ENCODE measurements at regions not wholly inside any gene's neighbourhood (a gene's known extent, or its start where the extent isn't known, plus 50 kb on each side); places are given as distances from the start of the nearest gene placed in this dataset.

DNA sequence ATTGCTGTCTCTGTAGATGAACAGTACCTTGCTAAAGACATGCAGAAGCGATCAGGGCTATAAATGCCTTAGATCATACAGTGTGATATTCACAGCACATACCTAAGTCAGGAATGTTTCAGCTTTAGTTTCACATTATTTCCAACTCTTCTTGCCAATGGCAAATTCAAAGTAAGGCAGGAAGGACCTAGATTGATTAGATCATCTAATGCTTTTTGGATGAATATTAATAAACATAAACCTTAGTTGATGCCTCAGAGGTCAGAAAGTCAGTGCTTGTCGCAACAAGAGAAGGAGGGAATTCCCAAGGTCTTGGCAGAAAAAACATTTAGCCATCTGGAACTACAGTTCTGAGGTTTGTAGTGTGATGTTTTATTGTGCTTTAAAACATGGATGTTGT is 122.3 kb downstream of the TNFSF18 start:
- no peak for DNase-seq (ENCODE audit: low read depth)

DNA sequence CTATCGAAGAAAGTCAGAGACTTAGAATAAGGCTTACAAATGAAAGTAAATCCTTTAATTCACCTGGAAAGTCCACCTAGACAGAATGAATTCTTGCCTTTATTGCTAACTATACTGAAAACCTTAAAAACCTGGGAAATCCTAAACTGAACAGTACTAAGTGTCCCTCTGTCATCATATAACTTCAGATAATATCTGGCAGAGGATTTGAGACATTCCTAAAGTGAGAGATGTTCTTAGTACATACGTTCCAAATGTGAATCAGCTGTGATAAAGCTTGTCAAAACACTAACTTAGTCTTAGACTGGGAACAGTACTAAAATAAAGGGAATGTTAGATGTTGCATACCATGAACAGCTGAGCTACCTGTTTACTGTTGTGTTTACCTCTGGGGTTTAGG is 121.7 kb downstream of the TNFSF18 start:
- DNase-seq (ENCODE audit: low read depth): no peak
- no peak overlapping the region for H3K4me3 ChIP-seq (ENCODE audit: low read length)
- TF ChIP-seq, protein P1, sequence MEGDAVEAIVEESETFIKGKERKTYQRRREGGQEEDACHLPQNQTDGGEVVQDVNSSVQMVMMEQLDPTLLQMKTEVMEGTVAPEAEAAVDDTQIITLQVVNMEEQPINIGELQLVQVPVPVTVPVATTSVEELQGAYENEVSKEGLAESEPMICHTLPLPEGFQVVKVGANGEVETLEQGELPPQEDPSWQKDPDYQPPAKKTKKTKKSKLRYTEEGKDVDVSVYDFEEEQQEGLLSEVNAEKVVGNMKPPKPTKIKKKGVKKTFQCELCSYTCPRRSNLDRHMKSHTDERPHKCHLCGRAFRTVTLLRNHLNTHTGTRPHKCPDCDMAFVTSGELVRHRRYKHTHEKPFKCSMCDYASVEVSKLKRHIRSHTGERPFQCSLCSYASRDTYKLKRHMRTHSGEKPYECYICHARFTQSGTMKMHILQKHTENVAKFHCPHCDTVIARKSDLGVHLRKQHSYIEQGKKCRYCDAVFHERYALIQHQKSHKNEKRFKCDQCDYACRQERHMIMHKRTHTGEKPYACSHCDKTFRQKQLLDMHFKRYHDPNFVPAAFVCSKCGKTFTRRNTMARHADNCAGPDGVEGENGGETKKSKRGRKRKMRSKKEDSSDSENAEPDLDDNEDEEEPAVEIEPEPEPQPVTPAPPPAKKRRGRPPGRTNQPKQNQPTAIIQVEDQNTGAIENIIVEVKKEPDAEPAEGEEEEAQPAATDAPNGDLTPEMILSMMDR (conservative IDR thresholded peaks at IDR 0.05; ENCODE audit: low read depth, low read length): no peak

More for the DNA sequence above, 122.3 kb downstream of the TNFSF18 start:
- no peak overlapping the region for H3K4me3 ChIP-seq (ENCODE audit: low read length)
- TF ChIP-seq, protein P1 (conservative IDR thresholded peaks at IDR 0.05; ENCODE audit: low read depth, low read length): no peak

DNA sequence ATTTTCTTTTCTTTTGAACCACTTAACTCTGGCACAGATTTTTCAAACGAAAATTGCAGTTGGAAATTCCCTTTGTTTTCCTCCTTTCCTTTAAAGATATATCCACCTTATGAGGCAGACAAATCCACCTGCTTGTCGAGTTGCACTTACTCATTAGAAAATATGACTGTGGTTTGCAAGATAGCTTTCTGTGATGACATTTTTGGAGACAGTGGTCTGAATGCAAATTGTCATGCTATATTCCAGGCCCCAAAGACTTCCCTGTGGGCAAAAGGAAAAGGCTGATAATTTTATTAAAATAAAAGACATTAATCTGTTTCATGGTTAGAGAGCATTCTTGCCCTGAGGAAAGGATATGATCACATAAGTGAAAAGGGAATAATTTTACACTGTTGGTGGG is 120.6 kb downstream of the TNFSF18 start:
- H3K4me3 ChIP-seq (ENCODE audit: low read length): no peak overlapping the region
- no peak for DNase-seq (ENCODE audit: low read depth)
- TF ChIP-seq, protein P1 (conservative IDR thresholded peaks at IDR 0.05; ENCODE audit: low read depth, low read length): no peak

GRCh38 chr1:172931340-172931739 is 119.4 kb downstream of the TNFSF18 start:
- TF ChIP-seq, protein P1 (conservative IDR thresholded peaks at IDR 0.05; ENCODE audit: low read depth, low read length): no peak
- no peak overlapping the region for H3K4me3 ChIP-seq (ENCODE audit: low read length)
- DNase-seq (ENCODE audit: low read depth): no peak

DNA sequence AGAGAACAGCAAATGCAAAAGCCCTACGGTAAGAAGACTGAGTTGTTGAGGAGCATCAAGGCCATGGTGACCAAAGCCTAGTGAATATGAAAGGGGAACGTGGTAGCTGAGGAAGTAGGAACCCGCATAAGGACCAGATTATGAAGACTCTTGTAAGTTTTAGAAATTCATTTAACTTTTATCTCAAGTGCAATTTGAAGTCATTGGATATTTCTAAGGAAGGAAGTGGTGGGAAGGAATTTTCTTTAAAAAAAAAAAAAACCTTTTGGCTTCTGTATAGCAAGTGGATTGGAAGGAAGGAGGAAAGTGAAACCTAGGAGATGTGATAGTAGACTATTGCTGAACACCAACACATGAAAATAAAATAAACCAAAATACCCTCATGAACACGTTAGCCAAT is 119.0 kb downstream of the TNFSF18 start:
- TF ChIP-seq, protein P1 (conservative IDR thresholded peaks at IDR 0.05; ENCODE audit: low read depth, low read length): no peak
- H3K4me3 ChIP-seq (ENCODE audit: low read length): no peak overlapping the region
- DNase-seq (ENCODE audit: low read depth): no peak

GRCh38 chr1:172932981-172933380 is 117.8 kb downstream of the TNFSF18 start:
- H3K4me3 ChIP-seq (ENCODE audit: low read length): no peak overlapping the region
- TF ChIP-seq, protein P1 (conservative IDR thresholded peaks at IDR 0.05; ENCODE audit: low read depth, low read length): no peak
- DNase-seq (ENCODE audit: low read depth): no peak

DNA sequence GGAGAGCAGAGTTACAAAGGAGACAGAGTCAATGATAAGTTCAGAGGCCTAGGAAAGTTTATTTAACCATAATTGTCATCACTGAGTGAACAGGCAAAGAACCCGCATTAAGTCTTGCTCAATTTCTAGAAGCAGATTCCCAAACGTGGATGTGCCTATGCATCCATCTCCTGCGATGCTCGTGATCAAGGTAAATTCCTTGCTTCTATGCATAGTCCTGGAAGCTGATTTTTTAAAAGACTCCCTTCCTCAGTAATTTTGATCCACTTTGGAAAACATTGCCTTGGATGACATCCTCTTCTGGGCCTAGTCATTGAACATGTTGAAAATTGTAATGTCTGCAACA is 116.4 kb downstream of the TNFSF18 start:
- no peak for DNase-seq (ENCODE audit: low read depth)
- TF ChIP-seq, protein P1 (conservative IDR thresholded peaks at IDR 0.05; ENCODE audit: low read depth, low read length): no peak
- H3K4me3 ChIP-seq (ENCODE audit: low read length): no peak overlapping the region

Data from retinal pigment epithelial cell (primary cell).